NT2/D1 (cell line): ENCODE measurements at regions not wholly inside any gene's neighbourhood (a gene's known extent, or its start where the extent isn't known, plus 50 kb on each side); places are given as distances from the start of the nearest gene placed in this dataset.
"Not testable (repeated sequence)": the region's sequence is repeated elsewhere in the genome, so short reads cannot be mapped to it uniquely, and the experiment has no call there.

Experiments
- DNase-seq: peaks from one replicate; pipeline ENCODE4 v3.0.0-alpha.2; 2011; ENCODE audit warnings: low read depth, low spot score
- H3K27me3 ChIP-seq: 2 replicates; pipeline ENCODE4 v1.6.0; 2011; ENCODE audit warnings: mild to moderate bottlenecking; ENCODE audit not compliant: insufficient read length, insufficient read depth
- H3K36me3 ChIP-seq: 2 replicates; pipeline ENCODE4 v1.6.1; 2011; ENCODE audit warnings: mild to moderate bottlenecking, low read length, mixed read lengths; ENCODE audit not compliant: insufficient read depth, insufficient read length
- H3K4me1 ChIP-seq: 2 replicates; pipeline ENCODE4 v1.5.1; 2011; ENCODE audit not compliant: insufficient read depth, insufficient read length
- H3K4me3 ChIP-seq: 2 replicates; pipeline ENCODE4 v1.5.1; 2011; ENCODE audit warnings: low read depth; ENCODE audit not compliant: insufficient read length
- H3K9ac ChIP-seq: 2 replicates; pipeline ENCODE4 v1.6.0; 2011; ENCODE audit warnings: low read depth; ENCODE audit not compliant: insufficient read length
- H3K9me3 ChIP-seq: 2 replicates; pipeline ENCODE4 v1.5.1; 2011; ENCODE audit warnings: mild to moderate bottlenecking, low read length; ENCODE audit not compliant: insufficient read depth
- SUZ12 ChIP-seq: IDR thresholded peaks from 2 replicates; pipeline ENCODE4 v1.6.1; 2011; ENCODE audit not compliant: insufficient read length, insufficient read depth; ENCODE audit errors: extremely low read depth
- YY1 ChIP-seq: IDR thresholded peaks from 2 replicates; pipeline ENCODE4 v1.6.1; 2011; ENCODE audit not compliant: insufficient read length, insufficient read depth
- ZNF274 ChIP-seq: IDR thresholded peaks from 2 replicates; pipeline ENCODE4 v1.6.1; 2011; ENCODE audit warnings: mild to moderate bottlenecking, low read depth, low read length

DNA sequence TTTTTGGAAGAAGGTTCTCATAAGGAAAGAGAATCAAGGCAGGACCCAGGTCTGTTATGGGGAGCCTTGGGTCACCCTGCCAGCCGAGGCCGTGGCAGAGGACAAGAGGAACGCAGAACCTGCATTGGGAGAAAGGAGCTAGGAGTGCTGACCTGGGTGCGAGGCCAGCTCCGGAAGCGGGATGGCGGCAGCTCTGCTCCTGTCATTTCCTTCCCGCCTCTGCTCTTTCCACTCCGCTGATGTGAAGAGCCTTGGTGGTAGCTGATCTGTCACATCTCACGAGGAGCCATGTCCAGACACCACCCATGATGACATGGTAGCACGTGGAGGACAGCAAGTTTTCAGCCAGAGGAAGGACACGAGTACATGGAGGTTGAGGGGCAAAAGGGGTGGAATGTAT is 109.5 kb upstream of the COL5A1 start:
- DNase-seq: no peak
- TF ChIP-seq SUZ12 (no peak), YY1 (no peak), ZNF274 (no peak)
- H3K9me3 ChIP-seq: peaks cover 13% of the 10 kb centered on the region
- H3K4me3 ChIP-seq: no peak overlapping the region
- H3K4me1 ChIP-seq: peaks cover 4% of the 10 kb centered on the region
- peaks cover 2% of the 10 kb centered on the region for H3K27me3 ChIP-seq
- no peak overlapping the region for H3K9ac ChIP-seq
- H3K36me3 ChIP-seq: no peaks in the 10 kb centered on the region

DNA sequence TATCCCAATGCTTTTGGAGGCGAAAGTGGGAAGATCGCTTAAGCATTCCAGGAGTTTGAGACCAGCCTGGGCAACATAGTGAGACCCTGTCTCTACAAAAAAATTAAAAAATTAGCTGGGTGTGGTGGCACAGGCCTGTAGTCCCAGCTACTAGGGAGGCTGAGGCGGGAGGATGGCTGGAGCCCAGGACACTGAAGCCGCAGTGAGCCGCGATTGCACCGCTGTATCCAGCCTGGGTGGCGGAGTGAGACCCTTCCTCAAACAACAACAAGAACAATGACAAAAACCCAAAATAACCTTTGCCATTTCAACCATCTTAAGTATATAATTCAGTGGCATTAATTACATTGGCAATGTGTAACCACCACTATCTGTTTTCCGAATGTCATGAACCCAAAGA is 108.9 kb upstream of the COL5A1 start:
- H3K36me3 ChIP-seq, H3K4me3 ChIP-seq, H3K4me1 ChIP-seq, DNase-seq, H3K27me3 ChIP-seq, H3K9ac ChIP-seq: not testable (repeated sequence)
- peaks cover 13% of the 10 kb centered on the region for H3K9me3 ChIP-seq

DNA sequence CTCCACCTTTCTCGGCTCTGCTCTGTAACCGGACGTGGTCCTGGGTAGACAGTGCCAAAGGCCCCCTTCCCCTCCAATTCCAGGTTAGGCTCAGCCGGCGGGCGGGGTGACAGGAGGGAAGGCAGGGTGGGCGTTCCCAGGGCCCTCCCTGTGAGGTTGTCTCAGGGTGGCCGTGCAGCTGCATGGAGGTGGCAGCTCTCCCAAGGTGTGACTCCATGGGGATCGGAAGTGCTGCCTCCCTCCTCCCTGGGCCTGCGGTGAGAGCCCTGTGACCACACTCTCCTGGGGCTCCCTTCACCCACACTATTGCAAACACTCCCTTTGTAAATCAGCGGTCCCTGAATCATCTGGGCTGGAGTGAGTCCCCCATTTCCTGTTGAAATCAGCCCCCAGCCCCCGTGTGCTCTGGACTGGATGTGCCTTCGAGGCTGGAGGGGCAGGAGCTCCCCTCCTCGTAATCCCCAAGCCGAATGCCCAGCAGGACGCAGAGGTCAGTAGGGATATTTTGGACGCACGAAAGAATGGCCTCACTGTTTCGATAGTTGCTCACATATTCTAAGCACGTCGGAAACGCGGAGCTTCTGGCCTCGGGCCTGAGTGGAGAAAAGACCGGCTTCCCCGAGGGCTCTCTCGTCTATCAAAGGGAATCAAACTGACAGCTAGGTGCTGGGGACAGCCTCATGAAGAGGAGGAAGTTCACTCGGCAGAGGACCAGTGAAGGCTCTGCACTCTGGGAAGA is 107.6 kb upstream of the COL5A1 start:
- H3K4me1 ChIP-seq: peaks cover 4% of the 10 kb centered on the region
- H3K4me3 ChIP-seq: no peak overlapping the region
- no peak overlapping the region for H3K9ac ChIP-seq
- H3K27me3 ChIP-seq: peaks cover 2% of the 10 kb centered on the region
- peaks cover 13% of the 10 kb centered on the region for H3K9me3 ChIP-seq
- H3K36me3 ChIP-seq: no peaks in the 10 kb centered on the region
- DNase-seq: no peak
- TF ChIP-seq ZNF274: no peak
- TF ChIP-seq SUZ12: no peak
- no peak for TF ChIP-seq YY1

DNA sequence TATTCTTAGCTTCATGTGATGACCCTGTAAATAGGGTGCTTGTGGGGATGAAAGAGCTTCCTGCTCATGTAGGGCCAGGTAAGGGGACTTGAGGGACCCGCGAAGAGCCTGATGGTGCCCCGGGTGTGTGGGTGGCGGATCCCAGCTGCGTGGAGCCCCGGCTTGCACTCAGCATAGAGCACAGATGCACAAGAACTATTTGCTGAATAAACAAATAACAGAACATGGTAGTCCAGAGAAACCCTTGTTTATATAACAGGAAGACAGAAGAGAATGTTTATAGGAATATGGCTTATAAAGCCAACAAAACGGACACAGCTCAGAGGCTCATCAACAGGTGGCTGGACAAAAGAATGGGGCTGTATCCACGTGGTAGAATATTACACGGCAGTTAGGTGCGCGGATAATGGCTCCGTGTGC is 106.9 kb upstream of the COL5A1 start:
- Histone ChIP-seq H3K27me3 (peaks cover 2% of the 10 kb centered on the region), H3K4me1 (peaks cover 4% of the 10 kb centered on the region), H3K4me3 (no peak overlapping the region), H3K9me3 (peaks cover 13% of the 10 kb centered on the region), H3K36me3 (no peaks in the 10 kb centered on the region), H3K9ac (no peak overlapping the region)
- no peak for DNase-seq
- TF ChIP-seq SUZ12: no peak
- TF ChIP-seq YY1: no peak
- no peak for TF ChIP-seq ZNF274

DNA sequence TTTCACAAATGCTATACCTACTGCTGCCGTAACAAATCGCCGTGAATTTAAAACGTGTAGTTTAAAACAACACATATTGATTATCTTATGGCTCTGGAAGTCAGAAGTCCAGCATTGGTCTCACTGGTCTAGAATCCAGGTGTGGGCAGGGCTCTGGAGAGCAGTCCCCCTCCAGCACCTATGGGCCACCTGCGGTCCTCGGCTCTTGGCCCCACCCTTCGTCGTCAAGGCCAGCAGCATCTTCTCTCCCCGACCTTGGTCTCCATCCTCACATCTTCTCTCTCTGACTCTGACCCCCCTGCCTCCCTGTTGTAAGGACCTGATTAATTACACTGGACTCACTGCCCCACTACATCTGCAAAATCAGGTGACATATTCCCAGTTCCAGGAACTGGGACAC is 106.4 kb upstream of the COL5A1 start:
- Histone ChIP-seq H3K27me3 (peaks cover 2% of the 10 kb centered on the region), H3K4me3 (no peak overlapping the region), H3K9ac (no peak overlapping the region), H3K36me3 (no peaks in the 10 kb centered on the region), H3K9me3 (peaks cover 10% of the 10 kb centered on the region), H3K4me1 (peaks cover 4% of the 10 kb centered on the region)
- DNase-seq: no peak
- TF ChIP-seq SUZ12 (no peak), YY1 (no peak), ZNF274 (no peak)

DNA sequence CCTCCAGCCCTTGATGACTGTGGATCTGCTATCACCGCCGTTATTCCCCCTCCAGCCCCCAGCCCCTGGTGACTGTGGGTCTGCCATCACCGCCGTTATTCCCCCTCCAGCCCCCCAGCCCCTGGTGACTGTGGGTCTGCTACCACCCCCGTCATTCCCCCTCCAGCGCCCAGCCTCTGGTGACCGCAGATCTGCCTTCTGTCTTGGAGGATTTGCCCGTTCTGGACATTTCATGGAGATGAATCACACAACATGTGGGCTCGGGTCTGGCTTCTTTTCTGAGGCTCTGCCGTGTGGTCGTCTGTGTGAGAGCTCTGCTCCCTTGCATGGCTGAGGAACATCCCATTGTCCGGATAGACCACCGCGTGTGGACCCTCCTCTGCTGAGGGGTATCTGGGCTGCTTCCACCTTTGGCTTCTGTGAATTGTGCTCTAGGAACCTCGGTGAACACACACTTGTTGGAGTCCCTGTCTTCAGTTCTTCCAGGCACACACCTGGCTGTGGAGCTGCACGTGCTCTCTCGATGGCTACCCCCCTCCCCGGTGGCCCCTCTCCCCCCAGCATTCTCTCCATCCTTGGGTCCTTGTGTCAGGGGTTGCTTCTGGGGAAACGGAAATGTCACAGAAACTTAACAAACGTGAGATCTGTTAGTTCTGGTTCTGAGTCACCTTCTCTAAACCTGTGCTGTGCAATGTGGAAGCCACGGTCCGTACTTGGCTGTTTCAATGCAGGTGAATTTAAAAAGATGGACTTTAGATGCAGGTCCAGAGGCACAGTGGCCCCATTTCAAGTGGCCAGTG is 105.3 kb upstream of the COL5A1 start:
- Histone ChIP-seq H3K36me3 (no peaks in the 10 kb centered on the region), H3K4me1 (peaks cover 4% of the 10 kb centered on the region), H3K9me3 (peaks cover 8% of the 10 kb centered on the region; the same call in 1 of the 2 replicates), H3K4me3 (no peak overlapping the region), H3K9ac (no peak overlapping the region), H3K27me3 (peaks cover 2% of the 10 kb centered on the region)
- no peak for DNase-seq
- TF ChIP-seq ZNF274: no peak
- TF ChIP-seq SUZ12: no peak

DNA sequence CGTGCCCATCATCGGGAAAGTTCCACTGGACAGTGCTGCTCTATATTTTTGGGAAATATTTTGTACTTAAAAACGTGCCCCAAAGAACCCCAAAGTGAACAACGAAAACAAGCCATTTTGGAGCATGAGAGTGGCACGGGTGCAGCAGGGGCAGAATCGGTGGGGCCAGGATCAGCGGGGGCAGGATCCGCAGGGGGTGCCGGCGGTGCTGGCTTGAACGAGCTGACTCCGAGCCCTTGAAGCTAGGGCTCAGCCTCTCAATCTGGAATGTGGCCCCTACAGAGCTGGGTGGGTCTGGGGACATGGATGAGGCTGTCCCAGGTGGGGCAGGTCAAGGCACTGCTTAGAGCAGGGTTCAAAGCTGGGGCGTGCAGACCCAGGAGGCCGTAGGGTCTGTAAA is 104.7 kb upstream of the COL5A1 start:
- no peaks in the 10 kb centered on the region for H3K36me3 ChIP-seq
- TF ChIP-seq YY1: no peak
- no peak for TF ChIP-seq SUZ12
- no peak for TF ChIP-seq ZNF274
- no peak for DNase-seq
- H3K9ac ChIP-seq: no peak overlapping the region
- H3K9me3 ChIP-seq: peaks cover 8% of the 10 kb centered on the region; the same call in 1 of the 2 replicates
- H3K4me1 ChIP-seq: peaks cover 4% of the 10 kb centered on the region
- no peak overlapping the region for H3K4me3 ChIP-seq
- peaks cover 2% of the 10 kb centered on the region for H3K27me3 ChIP-seq
